GM23338 (cell line): ENCODE measurements at regions not wholly inside any gene's neighbourhood (a gene's known extent, or its start where the extent isn't known, plus 50 kb on each side); places are given as distances from the start of the nearest gene placed in this dataset.

Experiments used
- ATAC-seq: fragments of 200-7000 bp; cut with Tn5 transposase; 3 replicates; pipeline ENCODE4 v1.9.1; 2020
- DNase-seq: peaks from one replicate; pipeline ENCODE4 v3.0.0-alpha.2; 2015; ENCODE audit warnings: low spot score
- H2AFZ ChIP-seq: fragments of 200-600 bp; sonication (generic); 2 replicates; pipeline ENCODE4 v1.8.0; 2016; ENCODE audit warnings: antibody characterized with exemption, mild to moderate bottlenecking, moderate library complexity
- H3F3A ChIP-seq: fragments of 200-600 bp; sonication (generic); replicated peaks from 2 replicates; pipeline ENCODE4 v1.8.0; 2017; ENCODE audit warnings: antibody characterized with exemption, mixed run types, low read depth
- H3K27ac ChIP-seq: fragments of 200-600 bp; sonication (generic); 2 replicates; pipeline ENCODE4 v1.6.1; 2016; ENCODE audit warnings: low read depth
- H3K27me3 ChIP-seq: fragments of 200-600 bp; sonication (generic); 2 replicates; pipeline ENCODE4 v1.8.0; 2016; ENCODE audit warnings: mild to moderate bottlenecking, mixed run types, moderate library complexity; ENCODE audit not compliant: insufficient read depth
- H3K36me3 ChIP-seq: fragments of 200-600 bp; sonication (generic); 2 replicates; pipeline ENCODE4 v1.8.0; 2016; ENCODE audit warnings: mild to moderate bottlenecking; ENCODE audit not compliant: insufficient read depth
- H3K4me1 ChIP-seq: fragments of 200-600 bp; sonication (generic); 2 replicates; pipeline ENCODE4 v1.8.0; 2016; ENCODE audit warnings: mild to moderate bottlenecking, moderate library complexity; ENCODE audit not compliant: insufficient read depth
- H3K4me2 ChIP-seq: fragments of 200-600 bp; sonication (generic); 2 replicates; pipeline ENCODE4 v1.7.1; 2017; ENCODE audit warnings: mixed run types
- H3K4me3 ChIP-seq: fragments of 200-600 bp; sonication (generic); 2 replicates; pipeline ENCODE4 v1.6.1; 2016; ENCODE audit warnings: mixed run types
- H3K79me2 ChIP-seq: fragments of 200-600 bp; sonication (generic); replicated peaks from 2 replicates; pipeline ENCODE4 v1.8.0; 2017; ENCODE audit warnings: mild to moderate bottlenecking; ENCODE audit not compliant: insufficient read depth
- H3K9me2 ChIP-seq: fragments of 200-600 bp; sonication (generic); 2 replicates; pipeline ENCODE4 v1.8.0; 2017; ENCODE audit not compliant: insufficient read depth
- H4K20me1 ChIP-seq: fragments of 200-600 bp; sonication (generic); replicated peaks from 2 replicates; pipeline ENCODE4 v1.8.0; 2017; ENCODE audit warnings: mild to moderate bottlenecking; ENCODE audit not compliant: insufficient read depth
- H3K27ac Mint-ChIP-seq: 2 replicates; pipeline ENCODE4 v1.8.0; 2020; ENCODE audit warnings: inconsistent platforms, mild to moderate bottlenecking, moderate library complexity, mixed read lengths
- H3K27me3 Mint-ChIP-seq: 3 replicates; pipeline ENCODE4 v1.8.0; 2022; ENCODE audit warnings: low read depth, mild to moderate bottlenecking, moderate library complexity, mixed read lengths, inconsistent platforms; ENCODE audit not compliant: insufficient read depth, poor library complexity
- H3K36me3 Mint-ChIP-seq: 3 replicates; pipeline ENCODE4 v1.8.0; 2021; ENCODE audit warnings: low read depth, mild to moderate bottlenecking, inconsistent platforms, moderate library complexity, mixed read lengths
- H3K4me1 Mint-ChIP-seq: 3 replicates; pipeline ENCODE4 v1.8.0; 2020; ENCODE audit warnings: mild to moderate bottlenecking, inconsistent platforms, mixed read lengths
- H3K4me3 Mint-ChIP-seq: 3 replicates; pipeline ENCODE4 v1.8.0; 2021; ENCODE audit warnings: moderate library complexity, mild to moderate bottlenecking, inconsistent platforms, mixed read lengths
- H3K9me3 Mint-ChIP-seq: 3 replicates; pipeline ENCODE4 v1.8.0; 2020; ENCODE audit warnings: moderate library complexity, mild to moderate bottlenecking, inconsistent platforms, mixed read lengths
- CREB1 ChIP-seq: fragments of 250-450 bp; sonication (Bioruptor Pico); IDR thresholded peaks from 2 replicates; pipeline ENCODE4 v1.5.0; 2020; ENCODE audit warnings: low read depth, mild to moderate bottlenecking, moderate library complexity
- CTCF ChIP-seq, 2 experiments: fragments of 200-600 bp in 1 of 2; sonication (generic) in 1 of 2; conservative IDR thresholded peaks; 2 replicates each; pipeline versions ENCODE4 v1.5.1 to v1.6.1; 2016 to 2017; ENCODE audit warnings: antibody characterized with exemption in 2 of 2, low read depth in 2 of 2, mild to moderate bottlenecking in 2 of 2, moderate library complexity in 1 of 2
- ETS1 ChIP-seq: IDR thresholded peaks from 2 replicates; pipeline ENCODE4 v1.6.1; 2016; ENCODE audit warnings: antibody characterized with exemption
- JUNB ChIP-seq: IDR thresholded peaks from one replicate; pipeline ENCODE4 v1.6.1; 2016; ENCODE audit warnings: antibody characterized with exemption; ENCODE audit not compliant: unreplicated experiment
- NANOG ChIP-seq: IDR thresholded peaks from 2 replicates; pipeline ENCODE4 v1.6.1; 2016; ENCODE audit warnings: antibody characterized with exemption, borderline replicate concordance
- REST ChIP-seq: IDR thresholded peaks from one replicate; pipeline ENCODE4 v1.6.1; 2018; ENCODE audit warnings: antibody characterized with exemption; ENCODE audit not compliant: unreplicated experiment
- STAT1 ChIP-seq: IDR thresholded peaks from one replicate; pipeline ENCODE4 v1.6.1; 2016; ENCODE audit warnings: antibody characterized with exemption; ENCODE audit not compliant: unreplicated experiment
- ZNF114 ChIP-seq: fragments of 250-450 bp; sonication (Bioruptor Pico); IDR thresholded peaks from 2 replicates; pipeline ENCODE4 v1.5.0; 2020; ENCODE audit warnings: mild to moderate bottlenecking, moderate library complexity
- ZNF331 ChIP-seq: fragments of 250-450 bp; sonication (Bioruptor Pico); IDR thresholded peaks from 2 replicates; pipeline ENCODE4 v1.5.0; 2020; ENCODE audit warnings: low read depth, mild to moderate bottlenecking, moderate library complexity
- ZNF462 ChIP-seq: fragments of 250-450 bp; sonication (Bioruptor Pico); IDR thresholded peaks from 2 replicates; pipeline ENCODE4 v1.5.0; 2020; ENCODE audit warnings: mild to moderate bottlenecking, moderate library complexity

- ATAC-seq (no peak), DNase-seq (no peak)
- H2AFZ ChIP-seq: no peak overlapping the region
- H3K27ac Mint-ChIP-seq: no peak overlapping the region
- TF ChIP-seq CTCF (conservative IDR thresholded peaks at IDR 0.05; ENCODE audit: low read depth in 2 of 2) (no peak), ZNF114 (CRISPR knock-in tag) (no peak), NANOG (no peak), JUNB (no peak), CREB1 (CRISPR knock-in tag) (no peak)
- H3K4me1 ChIP-seq: no peaks in the 10 kb centered on the region; the same call in 1 of the 2 replicates
- no peaks in the 10 kb centered on the region for H4K20me1 ChIP-seq
- H3K4me3 ChIP-seq: no peak overlapping the region
- H3K9me3 Mint-ChIP-seq: no peaks in the 10 kb centered on the region
- no peak overlapping the region for H3K4me2 ChIP-seq
- H3K36me3 Mint-ChIP-seq: no peaks in the 10 kb centered on the region
- no peaks in the 10 kb centered on the region for H3K79me2 ChIP-seq
- H3K36me3 ChIP-seq: no peaks in the 10 kb centered on the region
- peaks cover 12% of the 10 kb centered on the region for H3K27me3 Mint-ChIP-seq
- H3K27ac ChIP-seq: no peak overlapping the region
- H3F3A ChIP-seq: no peaks in the 10 kb centered on the region
- peaks cover 6% of the 10 kb centered on the region for H3K4me1 Mint-ChIP-seq
- no peaks in the 10 kb centered on the region for H3K9me2 ChIP-seq
- no peaks in the 10 kb centered on the region for H3K27me3 ChIP-seq
- no peak overlapping the region for H3K4me3 Mint-ChIP-seq
Observed at GRCh38 chr6:43974643-43975230, 152.5 kb downstream of the MRPL14 start.

- no peaks in the 10 kb centered on the region for H3K36me3 ChIP-seq
- Mint-ChIP-seq H3K27ac (no peak overlapping the region), H3K4me1 (peaks cover 9% of the 10 kb centered on the region), H3K9me3 (no peaks in the 10 kb centered on the region), H3K4me3 (no peak overlapping the region), H3K27me3 (peaks cover 13% of the 10 kb centered on the region), H3K36me3 (no peaks in the 10 kb centered on the region)
- H3K4me3 ChIP-seq: no peak overlapping the region
- DNase-seq (no peak), ATAC-seq (no peak)
- no peaks in the 10 kb centered on the region; the same call in 1 of the 2 replicates for H3K4me1 ChIP-seq
- H2AFZ ChIP-seq: no peak overlapping the region
- H3K79me2 ChIP-seq: no peaks in the 10 kb centered on the region
- H4K20me1 ChIP-seq: no peaks in the 10 kb centered on the region
- no peaks in the 10 kb centered on the region for H3F3A ChIP-seq
- no peaks in the 10 kb centered on the region for H3K9me2 ChIP-seq
- no peak overlapping the region for H3K27ac ChIP-seq
- H3K4me2 ChIP-seq: no peak overlapping the region
- no peaks in the 10 kb centered on the region for H3K27me3 ChIP-seq
- no peak for TF ChIP-seq ETS1
- TF ChIP-seq REST: no peak
- TF ChIP-seq ZNF462 (CRISPR knock-in tag): no peak
- no peak for TF ChIP-seq JUNB
- no peak for TF ChIP-seq STAT1
- no peak for TF ChIP-seq ZNF331
Observed at GRCh38 chr6:43973357-43973756, 153.9 kb downstream of the MRPL14 start.
